Adrenal gland (tissue), 5 donors: ENCODE measurements at regions not wholly inside any gene's neighbourhood (a gene's known extent, or its start where the extent isn't known, plus 50 kb on each side); places are given as distances from the start of the nearest gene placed in this dataset.
A peak's percentile ranks its signal among the peaks of the same experiment; 100 is the strongest.

Experiments
- POLR2A ChIP-seq, 2 donors: fragments of 450-650 bp; IDR thresholded peaks; one replicate each; pipeline ENCODE4 v1.6.1; 2017; ENCODE audit warnings: antibody characterized with exemption in 2 of 2, mild to moderate bottlenecking in 2 of 2, moderate library complexity in 1 of 2
- TF ChIP-seq, protein P1 (sequence below), 6 experiments: fragments of 450-650 bp in 4 of 6; fragments of 200-600 bp in 2 of 6; sonication (generic) in 1 of 6; IDR thresholded peaks; 1 replicate in 5 of 6; 2 replicates in 1 of 6; pipeline versions ENCODE4 v1.5.1 to v1.8.0; 2016 to 2021; ENCODE audit warnings: antibody characterized with exemption in 6 of 6, mild to moderate bottlenecking in 2 of 6, moderate library complexity in 1 of 6
- donor health status: DM: no; HTN: no; CAD: no.

DNA sequence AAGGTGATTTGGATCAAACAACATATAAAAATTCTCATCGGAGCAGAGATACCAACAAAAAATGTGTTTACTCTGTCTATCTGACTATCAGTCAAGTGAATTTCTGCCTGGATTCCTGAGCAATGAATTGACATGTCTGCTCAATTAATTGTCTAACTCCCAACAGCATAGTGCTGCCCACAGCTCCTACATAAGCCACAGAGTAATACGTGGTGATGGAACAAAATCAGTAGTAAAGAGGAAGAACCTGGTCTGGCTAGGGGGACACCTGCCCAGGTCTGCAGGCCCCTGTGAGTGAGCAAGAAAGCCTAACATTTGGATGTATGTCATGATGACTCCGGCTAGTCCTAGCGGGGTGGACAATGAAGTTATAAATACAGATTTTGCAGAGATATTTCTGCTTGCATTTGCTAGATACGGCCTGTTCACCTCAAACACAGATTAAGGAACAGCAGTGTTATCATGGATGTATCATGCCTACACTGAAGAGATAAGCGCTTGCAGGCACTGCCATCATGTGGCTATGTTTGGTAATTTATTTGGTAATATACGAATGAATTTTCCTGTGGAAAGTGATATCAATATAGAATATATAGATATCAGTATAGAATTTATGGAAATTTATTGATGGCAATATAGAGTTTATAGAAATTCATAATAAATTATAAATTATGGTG lies 69.6 kb upstream of the LRRC8B start:
- TF ChIP-seq, protein P1, sequence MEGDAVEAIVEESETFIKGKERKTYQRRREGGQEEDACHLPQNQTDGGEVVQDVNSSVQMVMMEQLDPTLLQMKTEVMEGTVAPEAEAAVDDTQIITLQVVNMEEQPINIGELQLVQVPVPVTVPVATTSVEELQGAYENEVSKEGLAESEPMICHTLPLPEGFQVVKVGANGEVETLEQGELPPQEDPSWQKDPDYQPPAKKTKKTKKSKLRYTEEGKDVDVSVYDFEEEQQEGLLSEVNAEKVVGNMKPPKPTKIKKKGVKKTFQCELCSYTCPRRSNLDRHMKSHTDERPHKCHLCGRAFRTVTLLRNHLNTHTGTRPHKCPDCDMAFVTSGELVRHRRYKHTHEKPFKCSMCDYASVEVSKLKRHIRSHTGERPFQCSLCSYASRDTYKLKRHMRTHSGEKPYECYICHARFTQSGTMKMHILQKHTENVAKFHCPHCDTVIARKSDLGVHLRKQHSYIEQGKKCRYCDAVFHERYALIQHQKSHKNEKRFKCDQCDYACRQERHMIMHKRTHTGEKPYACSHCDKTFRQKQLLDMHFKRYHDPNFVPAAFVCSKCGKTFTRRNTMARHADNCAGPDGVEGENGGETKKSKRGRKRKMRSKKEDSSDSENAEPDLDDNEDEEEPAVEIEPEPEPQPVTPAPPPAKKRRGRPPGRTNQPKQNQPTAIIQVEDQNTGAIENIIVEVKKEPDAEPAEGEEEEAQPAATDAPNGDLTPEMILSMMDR (IDR thresholded peaks at IDR 0.05) = peak; percentile 56 to 88 (median 82)
- no peak for TF ChIP-seq POLR2A (IDR thresholded peaks at IDR 0.05)
